Naive thymus-derived CD4-positive, alpha-beta T cell (primary cell): ENCODE measurements at regions not wholly inside any gene's neighbourhood (a gene's known extent, or its start where the extent isn't known, plus 50 kb on each side); places are given as distances from the start of the nearest gene placed in this dataset.

Experiments
- ATAC-seq: fragments of 150-1000 bp; cut with Tn5 transposase; 2 replicates; pipeline ENCODE4 v1.10.0; 2021; ENCODE audit warnings: mild to moderate bottlenecking, moderate library complexity
- CTCF ChIA-PET: fragments of 350-600 bp; sonication (Branson Sonifier 250); formaldehyde crosslinking; loops from one replicate; lab custom pipeline; 2021; ENCODE audit warnings: antibody characterized with exemption; lab: Charles Lee
- POLR2A ChIA-PET: fragments of 350-600 bp; sonication (Branson Sonifier 250); formaldehyde crosslinking; loops from one replicate; lab custom pipeline; 2021; ENCODE audit warnings: antibody characterized with exemption, inconsistent platforms; lab: Charles Lee
- DNase-seq, 9 donors: peaks; one replicate each; pipeline versions ENCODE4 v3.0.0 to v3.0.0-alpha.2; 2020 to 2022; ENCODE audit warnings: mixed read lengths in 1 of 9
- H3K27ac ChIP-seq: one replicate; pipeline ENCODE4 v1.7.0; 2013; ENCODE audit warnings: mild to moderate bottlenecking, low read depth, low read length, moderate library complexity
- H3K27me3 ChIP-seq, 2 donors: one replicate each; pipeline ENCODE4 v1.7.0; 2013; ENCODE audit warnings: low read length in 2 of 2, mild to moderate bottlenecking in 2 of 2, moderate library complexity in 2 of 2; ENCODE audit not compliant: control insufficient read depth in 2 of 2, insufficient read depth in 2 of 2
- H3K36me3 ChIP-seq, 3 experiments: 1 replicate in 2 of 3; 2 replicates in 1 of 3; pipeline ENCODE4 v1.7.0; 2013; ENCODE audit warnings: low read length in 3 of 3, mild to moderate bottlenecking in 3 of 3, moderate library complexity in 1 of 3; ENCODE audit not compliant: insufficient read depth in 3 of 3, control insufficient read depth in 2 of 3
- H3K4me1 ChIP-seq, 2 donors: one replicate each; pipeline ENCODE4 v1.7.0; 2013; ENCODE audit warnings: low read length in 2 of 2, mild to moderate bottlenecking in 2 of 2, moderate library complexity in 1 of 2; ENCODE audit not compliant: control insufficient read depth in 2 of 2, insufficient read depth in 2 of 2
- H3K4me3 ChIP-seq: 2 replicates; pipeline ENCODE4 v1.7.0; 2013; ENCODE audit warnings: mild to moderate bottlenecking, low read length
- H3K9me3 ChIP-seq, 3 experiments: 1 replicate in 2 of 3; 2 replicates in 1 of 3; pipeline ENCODE4 v1.7.0; 2013; ENCODE audit warnings: low read length in 3 of 3; ENCODE audit not compliant: control insufficient read depth in 2 of 3
- H3K27ac Mint-ChIP-seq, 9 donors: one replicate each; pipeline ENCODE4 v1.8.0; 2020 to 2022; ENCODE audit warnings: mixed read lengths in 9 of 9, mild to moderate bottlenecking in 8 of 9, moderate library complexity in 5 of 9, inconsistent platforms in 2 of 9
- H3K27me3 Mint-ChIP-seq, 5 donors: one replicate each; pipeline ENCODE4 v1.8.0; 2021 to 2022; ENCODE audit warnings: mixed read lengths in 5 of 5, mild to moderate bottlenecking in 1 of 5
- H3K36me3 Mint-ChIP-seq, 5 donors: one replicate each; pipeline ENCODE4 v1.8.0; 2020 to 2022; ENCODE audit warnings: mixed read lengths in 5 of 5, mild to moderate bottlenecking in 3 of 5, inconsistent platforms in 1 of 5
- H3K4me1 Mint-ChIP-seq, 7 donors: one replicate each; pipeline ENCODE4 v1.8.0; 2020 to 2022; ENCODE audit warnings: mixed read lengths in 7 of 7, mild to moderate bottlenecking in 3 of 7, inconsistent platforms in 1 of 7
- H3K4me3 Mint-ChIP-seq, 10 donors: one replicate each; pipeline ENCODE4 v1.8.0; 2020 to 2022; ENCODE audit warnings: mild to moderate bottlenecking in 10 of 10, mixed read lengths in 10 of 10, moderate library complexity in 6 of 10, inconsistent platforms in 2 of 10
- H3K9me3 Mint-ChIP-seq, 11 donors: one replicate each; pipeline ENCODE4 v1.8.0; 2020 to 2022; ENCODE audit warnings: mixed read lengths in 11 of 11, mild to moderate bottlenecking in 4 of 11, inconsistent platforms in 1 of 11, moderate library complexity in 1 of 11
- intact Hi-C, 2 donors: fragments of 100-400 bp; cut with micrococcal nuclease; formaldehyde crosslinking; loops; one replicate each; pipeline ENCODE4 v1.15.1; 2023

GRCh38 chr9:89721176-89721700 is 116.4 kb downstream of the GADD45G start:
- peak; percentile 20 for ATAC-seq
- Histone ChIP-seq H3K9me3 (peaks cover 0 to 4% (median 0%) of the 10 kb centered on the region in 3 experiments), H3K4me1 (no peaks in the 10 kb centered on the region), H3K27me3 (no peaks in the 10 kb centered on the region), H3K36me3 (no peaks in the 10 kb centered on the region), H3K4me3 (no peak overlapping the region), H3K27ac (no peak overlapping the region)
- H3K27ac Mint-ChIP-seq, result no peak overlapping the region
- no peaks in the 10 kb centered on the region for H3K27me3 Mint-ChIP-seq
- no peak overlapping the region for H3K4me3 Mint-ChIP-seq
- peaks cover 0 to 44% (median 0%) of the 10 kb centered on the region in 5 donors for H3K36me3 Mint-ChIP-seq
- H3K4me1 Mint-ChIP-seq, result peaks cover 8 to 20% (median 8%) of the 10 kb centered on the region in 7 donors
- peaks cover 0 to 7% (median 0%) of the 10 kb centered on the region in 11 donors for H3K9me3 Mint-ChIP-seq
- intact Hi-C loops, result no loop called here
- ChIA-PET POLR2A (interaction anchor here (1.4 kb wide), 1 partner anchor 10 kb away, joined by 3 read pairs; no protein-coding TSS in a partner anchor), CTCF (no interaction called here)
- no peak for DNase-seq

GRCh38 chr9:89721971-89722530 is 117.2 kb downstream of the GADD45G start:
- Mint-ChIP-seq H3K4me3 (peak overlapping the region in 1 of 10 donors; percentile 16), H3K27me3 (no peaks in the 10 kb centered on the region), H3K27ac (peak overlapping the region in 1 of 9 donors; percentile 70), H3K36me3 (peaks cover 0 to 42% (median 0%) of the 10 kb centered on the region in 5 donors), H3K4me1 (peaks cover 8 to 18% (median 8%) of the 10 kb centered on the region in 7 donors), H3K9me3 (peaks cover 0 to 6% (median 0%) of the 10 kb centered on the region in 11 donors)
- POLR2A ChIA-PET, result interaction anchor here (1.4 kb wide), 1 partner anchor 11 kb away, joined by 3 read pairs; no protein-coding TSS in a partner anchor
- Histone ChIP-seq H3K27me3 (no peaks in the 10 kb centered on the region), H3K36me3 (no peaks in the 10 kb centered on the region), H3K4me1 (no peaks in the 10 kb centered on the region), H3K27ac (no peak overlapping the region), H3K4me3 (no peak overlapping the region), H3K9me3 (peaks cover 0 to 4% (median 0%) of the 10 kb centered on the region in 3 experiments)
- DNase-seq (no peak), ATAC-seq (no peak)
- CTCF ChIA-PET, result no interaction called here
- intact Hi-C loops, result no loop called here

GRCh38 chr9:89722712-89723111 is 117.9 kb downstream of the GADD45G start:
- CTCF ChIA-PET, result no interaction called here
- POLR2A ChIA-PET, result interaction anchor here (1.4 kb wide), 1 partner anchor 12 kb away, joined by 3 read pairs; no protein-coding TSS in a partner anchor
- H3K4me1 Mint-ChIP-seq, result peaks cover 8 to 16% (median 8%) of the 10 kb centered on the region in 7 donors
- Histone ChIP-seq H3K36me3 (no peaks in the 10 kb centered on the region), H3K4me1 (no peaks in the 10 kb centered on the region), H3K9me3 (peaks cover 0 to under 1% (median 0%) of the 10 kb centered on the region in 3 experiments), H3K4me3 (no peak overlapping the region), H3K27ac (no peak overlapping the region), H3K27me3 (no peaks in the 10 kb centered on the region)
- ATAC-seq (no peak), DNase-seq (no peak)
- H3K27me3 Mint-ChIP-seq, result no peaks in the 10 kb centered on the region
- peaks cover 0 to 39% (median 0%) of the 10 kb centered on the region in 5 donors for H3K36me3 Mint-ChIP-seq
- intact Hi-C loops, result no loop called here
- no peak overlapping the region for H3K4me3 Mint-ChIP-seq
- H3K9me3 Mint-ChIP-seq, result peaks cover 0 to 6% (median 0%) of the 10 kb centered on the region in 11 donors
- H3K27ac Mint-ChIP-seq, result no peak overlapping the region

GRCh38 chr9:89723469-89724100 is 118.8 kb downstream of the GADD45G start:
- H3K9me3 ChIP-seq, result no peaks in the 10 kb centered on the region
- H3K36me3 ChIP-seq, result no peaks in the 10 kb centered on the region
- peaks cover 0 to 36% (median 0%) of the 10 kb centered on the region in 5 donors for H3K36me3 Mint-ChIP-seq
- peaks cover 0 to 6% (median 0%) of the 10 kb centered on the region in 11 donors for H3K9me3 Mint-ChIP-seq
- no peak overlapping the region for H3K4me3 ChIP-seq
- no peaks in the 10 kb centered on the region for H3K27me3 ChIP-seq
- ChIA-PET POLR2A (no interaction called here), CTCF (no interaction called here)
- H3K4me1 Mint-ChIP-seq, result peaks cover 8 to 13% (median 8%) of the 10 kb centered on the region in 7 donors
- H3K4me1 ChIP-seq, result no peaks in the 10 kb centered on the region
- H3K27ac ChIP-seq, result no peak overlapping the region
- H3K4me3 Mint-ChIP-seq, result no peak overlapping the region
- no peak overlapping the region for H3K27ac Mint-ChIP-seq
- DNase-seq (no peak), ATAC-seq (no peak)
- intact Hi-C loops, result no loop called here
- H3K27me3 Mint-ChIP-seq, result no peaks in the 10 kb centered on the region

GRCh38 chr9:89724659-89725058 is 119.8 kb downstream of the GADD45G start:
- H3K4me1 ChIP-seq, result no peaks in the 10 kb centered on the region
- no peak overlapping the region for H3K27ac Mint-ChIP-seq
- H3K27ac ChIP-seq, result no peak overlapping the region
- no peak overlapping the region for H3K4me3 ChIP-seq
- H3K9me3 Mint-ChIP-seq, result peaks cover 0 to 4% (median 0%) of the 10 kb centered on the region in 11 donors
- no peaks in the 10 kb centered on the region for H3K36me3 ChIP-seq
- ChIA-PET CTCF (no interaction called here), POLR2A (no interaction called here)
- no peaks in the 10 kb centered on the region for H3K9me3 ChIP-seq
- ATAC-seq, result no peak
- H3K27me3 Mint-ChIP-seq, result no peaks in the 10 kb centered on the region
- peaks cover 8 to 12% (median 8%) of the 10 kb centered on the region in 7 donors for H3K4me1 Mint-ChIP-seq
- H3K4me3 Mint-ChIP-seq, result no peak overlapping the region
- peaks cover 0 to 27% (median 0%) of the 10 kb centered on the region in 5 donors for H3K36me3 Mint-ChIP-seq
- DNase-seq, result no peak
- intact Hi-C loops, result no loop called here
- no peaks in the 10 kb centered on the region for H3K27me3 ChIP-seq

GRCh38 chr9:89725271-89725670 is 120.5 kb downstream of the GADD45G start:
- peaks cover 0 to 4% (median 0%) of the 10 kb centered on the region in 11 donors for H3K9me3 Mint-ChIP-seq
- no peaks in the 10 kb centered on the region for H3K27me3 ChIP-seq
- intact Hi-C loops, result no loop called here
- H3K4me3 Mint-ChIP-seq, result no peak overlapping the region
- no peak for DNase-seq
- H3K9me3 ChIP-seq, result no peaks in the 10 kb centered on the region
- ChIA-PET POLR2A (no interaction called here), CTCF (no interaction called here)
- H3K27ac ChIP-seq, result no peak overlapping the region
- H3K4me1 ChIP-seq, result no peaks in the 10 kb centered on the region
- no peak overlapping the region for H3K4me3 ChIP-seq
- no peaks in the 10 kb centered on the region for H3K36me3 ChIP-seq
- H3K36me3 Mint-ChIP-seq, result peaks cover 0 to 22% (median 0%) of the 10 kb centered on the region in 5 donors
- no peak for ATAC-seq
- H3K27me3 Mint-ChIP-seq, result no peaks in the 10 kb centered on the region
- H3K27ac Mint-ChIP-seq, result no peak overlapping the region
- H3K4me1 Mint-ChIP-seq, result peaks cover 8 to 12% (median 8%) of the 10 kb centered on the region in 7 donors
